Body of pancreas (tissue), 4 donors: ENCODE measurements at regions not wholly inside any gene's neighbourhood (a gene's known extent, or its start where the extent isn't known, plus 50 kb on each side); places are given as distances from the start of the nearest gene placed in this dataset.

Experiments used
- CTCF ChIP-seq, 7 experiments: fragments of 450-650 bp in 4 of 7; fragments of 200-600 bp in 3 of 7; sonication (generic) in 3 of 7; IDR thresholded peaks; one replicate each; pipeline ENCODE4 v1.5.1; 2016 to 2019; ENCODE audit warnings: antibody characterized with exemption in 7 of 7
- POLR2A ChIP-seq, 3 donors: fragments of 450-650 bp; IDR thresholded peaks; one replicate each; pipeline ENCODE4 v1.6.1; 2016; ENCODE audit warnings: antibody characterized with exemption in 3 of 3, mild to moderate bottlenecking in 2 of 3

- TF ChIP-seq CTCF (IDR thresholded peaks at IDR 0.05) (no peak), POLR2A (IDR thresholded peaks at IDR 0.05) (no peak)
Measured at GRCh38 chr6:81295310-81295709, 457.2 kb downstream of the TENT5A start.
